Upper lobe of left lung (tissue), 6 donors: ENCODE measurements at regions not wholly inside any gene's neighbourhood (a gene's known extent, or its start where the extent isn't known, plus 50 kb on each side); places are given as distances from the start of the nearest gene placed in this dataset.
A peak's percentile ranks its signal among the peaks of the same experiment; 100 is the strongest.

ENCODE experiments used
- ATAC-seq, 2 donors: fragments of 200-7000 bp; cut with Tn5 transposase; one replicate each; pipeline ENCODE4 v1.9.1; 2022; ENCODE audit warnings: mild to moderate bottlenecking in 2 of 2, moderate library complexity in 2 of 2; ENCODE audit not compliant: low FRiP score in 2 of 2
- DNase-seq, 2 donors: peaks; one replicate each; pipeline ENCODE4 v3.0.0-alpha.2; 2019 to 2020
- H3K27ac ChIP-seq, 4 donors: fragments of 200-600 bp; sonication (generic); one replicate each; pipeline ENCODE4 v1.5.1; 2016 to 2019
- H3K27me3 ChIP-seq, 4 donors: fragments of 200-600 bp; sonication (generic); one replicate each; pipeline ENCODE4 v1.5.1; 2017 to 2019
- H3K36me3 ChIP-seq, 4 donors: fragments of 200-600 bp; sonication (generic); one replicate each; pipeline ENCODE4 v1.5.1; 2016 to 2019
- H3K4me1 ChIP-seq, 4 donors: fragments of 200-600 bp; sonication (generic); one replicate each; pipeline ENCODE4 v1.5.1; 2018 to 2019
- H3K4me3 ChIP-seq, 4 donors: fragments of 200-600 bp; sonication (generic); one replicate each; pipeline ENCODE4 v1.5.1; 2017 to 2019; ENCODE audit warnings: mild to moderate bottlenecking in 2 of 4, moderate library complexity in 1 of 4
- H3K9me3 ChIP-seq, 4 donors: fragments of 200-600 bp; sonication (generic); one replicate each; pipeline ENCODE4 v1.5.1; 2018 to 2019
- EP300 ChIP-seq, 4 donors: sonication (generic); formaldehyde crosslinking; IDR thresholded peaks; one replicate each; pipeline ENCODE4 v1.5.1; 2017; ENCODE audit warnings: antibody characterized with exemption in 4 of 4, control low read depth in 2 of 4
- POLR2A ChIP-seq, 4 donors: fragments of 450-650 bp; IDR thresholded peaks; one replicate each; pipeline ENCODE4 v1.5.1; 2016 to 2017; ENCODE audit warnings: antibody characterized with exemption in 4 of 4, mild to moderate bottlenecking in 2 of 4
- POLR2AphosphoS5 ChIP-seq, 2 donors: sonication (generic); formaldehyde crosslinking; IDR thresholded peaks; one replicate each; pipeline ENCODE4 v1.5.1; 2017; ENCODE audit warnings: antibody characterized with exemption in 2 of 2
- WGBS, 2 donors: methylation state at CpG; one replicate each; pipeline ENCODE4 v1.1.5; 2017 to 2018; 5-methylcytosine and 5-hydroxymethylcytosine counted together
- TF ChIP-seq, protein P1 (sequence below), 6 experiments: fragments of 450-650 bp in 4 of 6; fragments of 200-600 bp in 2 of 6; sonication (generic) in 2 of 6; IDR thresholded peaks; one replicate each; pipeline ENCODE4 v1.5.1; 2016 to 2019; ENCODE audit warnings: antibody characterized with exemption in 6 of 6
- donor health status: DM: no; HTN: no; CAD: no; lungs with moderate emphysema.
- donor health status: DM: no; HTN: yes; CAD: no; lungs with severe emphysema.

DNA sequence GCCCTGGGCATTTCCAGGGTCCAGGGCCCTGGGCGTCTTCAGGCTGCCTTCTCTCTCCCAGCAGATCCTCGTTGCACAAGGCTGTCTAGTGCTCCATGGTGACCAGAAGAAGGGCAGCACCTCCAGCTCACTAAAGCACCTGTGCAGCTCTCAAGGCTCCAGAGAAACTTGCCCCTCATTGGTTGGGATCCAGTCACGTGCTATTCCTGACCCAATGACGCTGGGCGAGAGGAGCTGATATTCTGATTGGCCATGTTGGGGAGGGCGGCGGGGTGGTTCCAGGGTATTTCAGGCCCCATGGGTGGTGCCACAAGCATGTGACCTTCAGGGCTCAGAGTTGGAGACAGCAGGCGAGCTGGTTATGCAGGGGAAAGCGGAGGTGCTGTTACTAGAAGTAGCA lies 309.1 kb downstream of the TOX3 start:
- Histone ChIP-seq H3K9me3 (no peaks in the 10 kb centered on the region), H3K4me1 (no peaks in the 10 kb centered on the region), H3K4me3 (no peak overlapping the region), H3K27me3 (no peaks in the 10 kb centered on the region), H3K36me3 (no peaks in the 10 kb centered on the region), H3K27ac (no peak overlapping the region)
- ATAC-seq: no peak
- WGBS, 2 donors: 88 to 93% methylated on average over 8 to 9 of the region's 9 CpGs
- TF ChIP-seq EP300 (IDR thresholded peaks at IDR 0.05) (no peak), POLR2A (IDR thresholded peaks at IDR 0.05) (no peak), POLR2AphosphoS5 (IDR thresholded peaks at IDR 0.05) (no peak)
- TF ChIP-seq, protein P1, sequence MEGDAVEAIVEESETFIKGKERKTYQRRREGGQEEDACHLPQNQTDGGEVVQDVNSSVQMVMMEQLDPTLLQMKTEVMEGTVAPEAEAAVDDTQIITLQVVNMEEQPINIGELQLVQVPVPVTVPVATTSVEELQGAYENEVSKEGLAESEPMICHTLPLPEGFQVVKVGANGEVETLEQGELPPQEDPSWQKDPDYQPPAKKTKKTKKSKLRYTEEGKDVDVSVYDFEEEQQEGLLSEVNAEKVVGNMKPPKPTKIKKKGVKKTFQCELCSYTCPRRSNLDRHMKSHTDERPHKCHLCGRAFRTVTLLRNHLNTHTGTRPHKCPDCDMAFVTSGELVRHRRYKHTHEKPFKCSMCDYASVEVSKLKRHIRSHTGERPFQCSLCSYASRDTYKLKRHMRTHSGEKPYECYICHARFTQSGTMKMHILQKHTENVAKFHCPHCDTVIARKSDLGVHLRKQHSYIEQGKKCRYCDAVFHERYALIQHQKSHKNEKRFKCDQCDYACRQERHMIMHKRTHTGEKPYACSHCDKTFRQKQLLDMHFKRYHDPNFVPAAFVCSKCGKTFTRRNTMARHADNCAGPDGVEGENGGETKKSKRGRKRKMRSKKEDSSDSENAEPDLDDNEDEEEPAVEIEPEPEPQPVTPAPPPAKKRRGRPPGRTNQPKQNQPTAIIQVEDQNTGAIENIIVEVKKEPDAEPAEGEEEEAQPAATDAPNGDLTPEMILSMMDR (IDR thresholded peaks at IDR 0.05): no peak
- peak in 1 of 2 donors; percentile 8 for DNase-seq

DNA sequence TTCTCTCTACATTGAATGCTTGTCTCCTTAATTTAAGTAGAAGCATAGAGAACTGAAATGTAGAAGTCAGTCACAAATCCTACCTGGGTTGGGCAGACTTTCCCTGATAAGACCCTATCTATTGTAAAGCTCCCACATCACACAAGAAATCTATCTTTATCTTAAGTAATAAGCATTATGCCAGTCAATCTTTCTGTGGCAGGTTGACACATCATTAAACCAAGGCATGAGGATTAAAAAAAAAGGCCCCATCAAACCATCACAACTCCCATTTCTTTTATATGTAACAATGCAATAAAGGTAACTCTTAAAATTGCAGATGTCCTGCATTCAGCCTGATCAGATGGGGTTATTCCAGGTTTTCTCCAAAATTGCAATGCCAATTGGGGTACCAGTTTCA lies 311.8 kb downstream of the TOX3 start:
- H3K36me3 ChIP-seq: no peaks in the 10 kb centered on the region
- no peak for ATAC-seq
- DNase-seq: no peak
- H3K4me1 ChIP-seq: no peaks in the 10 kb centered on the region
- TF ChIP-seq EP300 (IDR thresholded peaks at IDR 0.05) (no peak), POLR2A (IDR thresholded peaks at IDR 0.05) (no peak), POLR2AphosphoS5 (IDR thresholded peaks at IDR 0.05) (no peak)
- TF ChIP-seq, protein P1 (IDR thresholded peaks at IDR 0.05): no peak
- no peaks in the 10 kb centered on the region for H3K27me3 ChIP-seq
- no peak overlapping the region for H3K4me3 ChIP-seq
- H3K27ac ChIP-seq: no peak overlapping the region
- H3K9me3 ChIP-seq: no peaks in the 10 kb centered on the region

DNA sequence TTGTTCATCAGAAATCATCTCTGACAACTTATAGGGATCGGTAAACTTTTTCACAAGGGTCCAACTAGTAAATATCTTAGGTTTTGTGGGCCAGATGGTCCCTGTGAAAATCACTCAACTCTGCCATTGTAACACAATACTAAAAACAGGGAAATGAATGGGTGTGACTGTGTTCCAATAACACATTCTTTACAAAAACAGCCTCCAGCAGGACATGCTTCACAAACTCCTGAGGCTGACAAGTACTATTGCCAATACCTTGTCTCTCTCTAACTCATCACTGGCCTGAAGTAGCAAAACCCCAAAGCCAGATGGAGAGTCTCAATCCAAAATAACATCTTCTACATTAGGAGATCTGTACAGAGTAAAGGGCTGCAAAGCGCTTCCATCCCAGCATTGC lies 312.3 kb downstream of the TOX3 start:
- TF ChIP-seq POLR2A (IDR thresholded peaks at IDR 0.05) (no peak), EP300 (IDR thresholded peaks at IDR 0.05) (no peak), POLR2AphosphoS5 (IDR thresholded peaks at IDR 0.05) (no peak)
- TF ChIP-seq, protein P1 (IDR thresholded peaks at IDR 0.05): no peak
- 80 to 91% methylated on average over 2 of the region's 2 CpGs for WGBS, 2 donors
- H3K4me3 ChIP-seq: no peak overlapping the region
- no peaks in the 10 kb centered on the region for H3K36me3 ChIP-seq
- ATAC-seq (no peak), DNase-seq (no peak)
- H3K27me3 ChIP-seq: no peaks in the 10 kb centered on the region
- H3K27ac ChIP-seq: no peak overlapping the region
- H3K4me1 ChIP-seq: no peaks in the 10 kb centered on the region
- H3K9me3 ChIP-seq: no peaks in the 10 kb centered on the region

DNA sequence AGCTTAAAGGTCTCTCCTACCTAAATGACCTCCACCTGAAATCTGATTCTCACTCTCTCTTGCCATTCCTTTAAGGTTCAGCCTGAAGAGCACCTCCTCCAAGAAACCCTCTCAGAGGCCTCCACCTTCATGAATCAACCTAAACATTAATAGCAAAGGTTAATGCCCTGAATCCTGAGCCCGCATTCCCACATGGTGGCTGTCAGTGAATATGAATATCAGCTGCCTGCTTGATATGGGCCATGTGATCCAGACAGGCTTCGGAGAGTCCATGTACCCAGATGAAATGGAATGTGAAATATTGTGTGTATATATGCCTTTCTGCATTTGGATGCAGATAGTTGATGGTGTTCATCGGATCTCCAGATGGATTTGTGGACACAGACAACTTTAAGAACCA lies 317.5 kb downstream of the TOX3 start:
- no peak overlapping the region for H3K27ac ChIP-seq
- no peaks in the 10 kb centered on the region for H3K9me3 ChIP-seq
- no peak for ATAC-seq
- 80 to 93% methylated on average over 3 of the region's 3 CpGs for whole genome bisulfite sequencing, 2 donors
- H3K36me3 ChIP-seq: no peaks in the 10 kb centered on the region
- no peaks in the 10 kb centered on the region for H3K27me3 ChIP-seq
- no peak overlapping the region for H3K4me3 ChIP-seq
- H3K4me1 ChIP-seq: no peaks in the 10 kb centered on the region
- TF ChIP-seq POLR2AphosphoS5 (IDR thresholded peaks at IDR 0.05) (no peak), POLR2A (IDR thresholded peaks at IDR 0.05) (no peak), EP300 (IDR thresholded peaks at IDR 0.05) (no peak)
- TF ChIP-seq, protein P1 (IDR thresholded peaks at IDR 0.05): no peak
- DNase-seq: no peak

DNA sequence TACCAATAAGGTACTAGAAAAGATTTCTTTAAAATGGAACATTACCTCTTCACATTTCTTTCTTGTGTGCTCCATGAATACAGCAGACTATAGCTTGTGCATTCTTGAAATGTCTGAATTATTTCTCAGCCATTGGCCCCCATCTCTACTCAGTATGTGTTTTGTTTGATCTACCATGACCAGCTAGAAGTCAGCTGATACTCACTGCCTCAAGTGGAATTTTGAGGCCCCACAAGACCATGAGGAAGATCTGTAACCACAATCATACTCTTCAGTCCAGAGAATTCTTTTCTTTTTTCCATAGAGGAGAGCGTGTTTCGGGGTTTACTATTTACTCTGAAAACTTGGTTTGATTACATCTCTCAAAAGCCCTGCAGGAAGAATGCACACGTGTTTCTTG lies 319.1 kb downstream of the TOX3 start:
- TF ChIP-seq EP300 (IDR thresholded peaks at IDR 0.05) (no peak), POLR2A (IDR thresholded peaks at IDR 0.05) (no peak), POLR2AphosphoS5 (IDR thresholded peaks at IDR 0.05) (no peak)
- TF ChIP-seq, protein P1 (IDR thresholded peaks at IDR 0.05): no peak
- no peak for DNase-seq
- no peak for ATAC-seq
- Histone ChIP-seq H3K36me3 (no peaks in the 10 kb centered on the region), H3K27ac (no peak overlapping the region), H3K4me1 (no peaks in the 10 kb centered on the region), H3K9me3 (no peaks in the 10 kb centered on the region), H3K4me3 (no peak overlapping the region), H3K27me3 (no peaks in the 10 kb centered on the region)
- WGBS, 2 donors: 76 to 87% methylated on average over 3 of the region's 3 CpGs
